ENCODE measurements at regions not wholly inside any gene's neighbourhood (a gene's known extent, or its start where the extent isn't known, plus 50 kb on each side); places are given as distances from the start of the nearest gene placed in this dataset.
"Not testable (repeated sequence)": the region's sequence is repeated elsewhere in the genome, so short reads cannot be mapped to it uniquely, and the experiment has no call there.

DNA sequence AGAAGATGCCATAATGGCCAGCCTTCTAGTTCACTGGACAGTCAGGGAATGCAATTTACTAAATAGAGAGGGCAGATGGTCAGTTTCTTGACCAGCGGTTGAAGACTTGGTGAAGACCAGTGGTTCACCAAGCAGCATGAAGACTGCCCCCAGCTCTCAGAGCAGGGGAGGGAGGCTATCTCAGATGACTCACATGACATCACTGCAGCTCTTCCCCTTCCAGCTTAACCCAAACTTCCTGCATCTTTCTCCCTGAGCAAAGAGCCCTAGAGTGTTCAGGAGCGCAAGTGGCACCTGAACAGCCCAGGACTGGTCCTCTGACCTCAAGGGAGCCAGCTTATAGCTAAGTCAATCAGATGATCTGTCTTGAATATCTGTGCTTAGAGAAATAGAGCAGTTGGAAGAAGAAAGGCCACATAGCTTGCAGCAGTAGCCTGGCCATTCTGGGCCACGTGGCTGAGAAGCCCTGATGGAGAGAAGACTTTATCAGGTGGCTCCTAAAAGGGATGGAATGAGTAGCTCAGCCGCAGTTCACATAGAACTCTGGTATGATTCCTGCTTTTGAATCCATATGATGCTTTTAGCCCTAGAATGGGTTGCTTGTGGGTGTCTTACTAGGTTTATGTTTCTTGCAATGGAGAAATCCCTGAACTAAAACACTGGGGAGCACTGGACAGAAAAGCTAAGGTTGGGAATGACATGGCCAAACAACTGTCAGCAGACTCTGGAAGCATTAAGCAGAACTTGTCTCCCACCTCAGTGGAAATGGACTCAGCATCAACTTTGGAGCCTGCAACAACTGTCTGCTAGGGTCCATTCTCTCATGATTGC is 392.1 kb upstream of the CCL2 start:
- no peak for DNase-seq

DNA sequence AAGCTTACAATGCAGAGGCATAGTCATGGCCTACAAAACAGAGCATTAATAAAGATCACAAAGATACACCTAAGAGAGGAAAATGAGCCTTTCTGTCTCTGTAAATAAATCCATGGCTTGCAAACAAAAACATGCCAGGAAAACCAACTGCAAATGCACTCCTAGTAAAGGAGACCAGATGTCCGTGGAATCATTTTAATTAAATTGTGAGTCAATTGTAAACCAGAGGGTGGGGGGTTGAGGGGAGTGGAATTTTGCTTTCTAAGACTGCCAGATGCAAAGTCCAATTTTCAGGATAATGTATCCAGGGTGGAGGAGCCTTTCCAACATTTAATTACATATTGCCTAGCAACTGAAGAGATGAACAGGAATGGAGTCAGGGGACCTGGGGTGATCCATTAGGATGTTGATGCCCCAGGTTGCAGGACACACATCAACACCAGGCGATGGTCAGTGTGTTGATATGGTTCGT is 390.3 kb upstream of the CCL2 start:
- DNase-seq = no peak

DNA sequence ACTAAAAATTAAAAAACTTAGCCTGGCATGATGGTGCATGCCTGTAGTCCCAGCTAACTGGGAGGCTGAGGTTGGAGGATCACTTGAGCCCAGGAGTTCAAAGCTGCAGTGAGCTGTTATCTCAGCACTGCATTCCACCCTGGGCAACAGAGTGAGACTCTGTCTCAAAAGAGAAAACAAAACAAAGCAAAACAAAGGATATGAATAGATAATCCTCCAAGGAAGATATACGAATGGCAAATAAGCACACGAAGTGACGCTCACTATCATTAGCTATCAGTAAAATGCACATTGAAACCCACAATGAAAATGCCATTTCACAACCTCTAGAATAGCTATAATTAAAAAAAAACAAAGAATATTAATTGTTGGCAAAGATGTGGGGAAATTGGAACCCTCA is 386.2 kb upstream of the CCL2 start:
- DNase-seq = no peak

DNA sequence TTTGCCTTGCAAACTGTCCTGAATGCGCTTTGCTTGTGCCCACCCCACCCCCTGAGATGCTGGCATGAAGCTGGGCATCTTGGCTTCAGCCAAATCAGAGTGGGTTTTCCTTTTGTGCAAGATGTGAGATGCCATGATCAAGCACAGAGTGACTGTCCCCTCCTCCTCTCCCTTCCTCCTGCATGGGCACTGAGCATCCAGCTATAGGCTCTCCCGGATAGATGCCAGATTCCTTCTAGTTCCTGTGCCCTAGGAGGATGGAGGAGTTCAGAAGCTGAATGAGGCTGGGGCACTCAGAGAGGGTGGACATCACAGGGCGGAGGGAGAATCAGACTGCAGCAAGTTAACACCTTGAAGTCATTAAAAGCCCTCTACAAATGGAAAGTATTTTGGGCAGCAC is 384.1 kb upstream of the CCL2 start:
- no peak for DNase-seq

DNA sequence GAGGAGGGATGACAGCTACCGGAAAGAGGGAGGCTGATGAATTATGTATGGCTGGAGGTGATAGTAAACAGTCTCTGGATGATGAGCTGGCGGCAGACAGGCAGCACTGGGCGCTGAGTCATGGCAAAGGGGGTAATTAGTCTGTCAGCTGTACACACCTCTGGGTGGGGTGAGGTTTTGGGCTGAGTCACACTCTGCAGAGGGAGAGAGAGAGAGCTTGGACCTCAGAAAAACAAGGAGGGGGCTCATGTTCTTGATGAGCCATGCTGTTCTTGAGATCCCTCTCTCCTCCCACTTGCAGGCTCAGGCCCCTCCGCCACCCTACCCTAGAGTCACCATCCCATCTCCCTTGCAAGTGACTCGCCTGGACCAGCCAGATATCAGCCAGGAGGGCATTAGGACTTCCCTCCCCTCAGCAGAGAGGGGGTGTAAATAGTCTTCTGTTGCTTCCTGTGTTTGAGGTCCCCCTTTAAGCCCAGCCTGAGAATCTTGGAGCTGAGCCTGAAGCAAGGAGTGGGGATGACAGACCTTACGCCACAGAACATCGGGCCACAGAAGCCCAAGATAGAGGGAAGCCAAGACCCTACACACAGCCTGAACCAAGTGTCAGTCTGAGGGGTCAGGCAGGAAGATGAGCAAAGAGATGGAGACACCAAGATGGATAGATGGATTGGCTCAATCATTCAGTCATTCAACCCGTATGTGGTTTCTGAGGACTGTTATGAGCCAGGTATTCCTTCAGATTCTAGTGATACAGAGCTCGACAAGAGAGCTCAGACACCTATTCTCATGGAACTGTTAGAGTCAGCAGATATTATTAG is 383.2 kb upstream of the CCL2 start:
- DNase-seq = no peak

DNA sequence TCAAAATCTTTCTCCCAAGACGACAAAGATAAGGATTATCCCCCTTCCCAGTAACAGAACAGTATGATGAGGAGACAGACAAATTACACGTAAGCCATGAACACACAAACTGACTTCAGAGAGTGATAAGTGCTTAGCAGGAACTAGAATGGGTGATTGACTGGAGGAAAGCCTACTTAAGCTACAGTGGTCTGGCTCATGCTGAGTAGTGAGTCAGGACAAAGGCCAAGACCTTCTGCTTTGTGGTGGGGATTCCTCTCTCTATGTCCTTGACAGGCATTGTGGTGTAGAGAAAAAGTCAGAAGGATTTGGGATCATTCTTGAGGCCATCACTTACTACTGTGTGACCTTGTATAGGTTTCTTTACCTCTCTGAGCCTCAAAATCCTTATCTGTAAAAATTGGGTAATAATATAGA is 381.9 kb upstream of the CCL2 start:
- no peak for DNase-seq

DNA sequence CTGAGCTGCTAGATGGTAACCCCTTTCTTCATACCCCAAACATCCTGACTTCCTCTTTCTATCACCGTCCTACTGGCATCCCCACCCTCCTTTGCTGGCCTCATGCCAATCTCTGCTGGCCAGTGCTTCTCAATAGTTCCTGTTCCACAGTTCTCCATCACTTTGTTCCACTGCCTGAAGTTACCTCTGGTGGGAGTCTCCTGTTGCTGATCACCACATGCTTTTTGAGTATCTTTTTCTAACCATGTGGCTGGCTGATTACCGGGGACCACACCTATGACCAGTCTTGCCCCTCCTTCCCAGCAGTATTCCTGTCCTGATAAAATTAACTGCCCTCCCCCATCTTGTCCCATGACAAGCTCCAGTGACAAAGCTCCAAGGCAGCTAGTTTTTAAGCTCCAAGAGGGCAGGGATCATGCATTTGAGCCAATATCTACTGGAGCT is 380.4 kb upstream of the CCL2 start:
- no peak for DNase-seq

DNA sequence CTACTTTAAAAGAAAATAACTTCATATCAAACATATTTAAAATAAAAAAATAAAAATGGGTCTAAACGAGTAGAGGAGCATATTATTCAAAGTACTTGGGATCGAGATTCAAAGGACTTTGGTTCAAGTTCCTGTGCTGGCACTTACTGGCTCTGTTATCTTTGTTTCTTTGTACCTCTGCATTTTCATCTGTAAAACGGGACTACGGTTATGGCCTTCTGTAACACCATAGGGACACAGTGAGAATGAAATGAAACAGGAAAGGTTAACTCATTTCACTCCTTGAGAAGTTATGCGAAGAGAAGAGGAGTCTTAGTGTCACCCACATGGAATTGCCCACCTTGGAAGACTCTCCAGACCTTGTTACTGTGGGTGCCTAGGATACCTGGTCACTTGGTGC is 379.1 kb upstream of the CCL2 start:
- DNase-seq = no peak

DNA sequence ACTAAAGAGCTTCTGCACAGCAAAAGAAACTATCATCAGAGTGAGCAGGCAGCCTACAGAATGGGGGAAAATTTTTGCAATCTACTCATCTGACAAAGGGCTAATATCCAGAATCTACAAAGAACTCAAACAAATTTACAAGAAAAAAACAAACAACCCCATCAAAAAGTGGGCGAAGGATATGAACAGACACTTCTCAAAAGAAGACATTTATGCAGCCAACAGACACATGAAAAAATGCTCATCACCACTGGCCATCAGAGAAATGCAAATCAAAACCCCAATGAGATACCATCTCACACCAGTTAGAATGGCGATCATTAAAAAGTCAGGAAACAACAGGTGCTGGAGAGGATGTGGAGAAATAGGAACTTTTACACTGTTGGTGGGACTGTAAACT is 372.8 kb upstream of the CCL2 start:
- not testable (repeated sequence) for DNase-seq

DNA sequence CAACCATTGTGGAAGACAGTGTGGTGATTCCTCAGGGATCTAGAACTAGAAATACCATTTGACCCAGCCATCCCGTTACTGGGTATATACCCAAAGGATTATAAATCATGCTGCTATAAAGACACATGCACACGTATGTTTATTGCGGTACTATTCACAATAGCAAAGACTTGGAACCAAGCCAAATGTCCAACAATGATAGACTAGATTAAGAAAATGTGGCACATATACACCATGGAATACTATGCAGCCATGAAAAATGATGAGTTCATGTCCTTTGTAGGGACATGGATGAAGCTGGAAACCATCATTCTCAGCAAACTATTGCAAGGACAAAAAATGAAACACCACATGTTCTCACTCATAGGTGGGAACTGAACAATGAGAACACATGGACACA is 372.4 kb upstream of the CCL2 start:
- DNase-seq = not testable (repeated sequence)

DNA sequence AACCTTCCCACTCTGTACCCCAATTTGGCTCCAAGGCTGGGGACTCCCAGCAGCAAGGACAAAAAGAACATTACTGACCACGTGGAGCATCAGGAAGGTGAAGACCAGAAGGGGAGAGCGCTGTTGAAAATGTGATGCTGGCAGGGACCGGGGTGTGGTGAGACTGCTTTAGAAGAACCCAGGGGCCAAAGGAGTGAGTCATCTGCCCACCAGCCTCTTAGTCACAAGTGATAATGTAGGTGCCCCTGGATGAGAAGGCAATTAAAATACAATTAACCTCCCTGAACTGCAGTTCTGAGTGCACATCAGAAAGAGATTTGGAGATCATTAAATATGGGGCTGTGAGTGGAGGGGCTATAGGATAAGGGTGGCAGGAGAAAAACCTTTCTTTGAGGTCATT is 366.6 kb upstream of the CCL2 start:
- no peak for DNase-seq

DNA sequence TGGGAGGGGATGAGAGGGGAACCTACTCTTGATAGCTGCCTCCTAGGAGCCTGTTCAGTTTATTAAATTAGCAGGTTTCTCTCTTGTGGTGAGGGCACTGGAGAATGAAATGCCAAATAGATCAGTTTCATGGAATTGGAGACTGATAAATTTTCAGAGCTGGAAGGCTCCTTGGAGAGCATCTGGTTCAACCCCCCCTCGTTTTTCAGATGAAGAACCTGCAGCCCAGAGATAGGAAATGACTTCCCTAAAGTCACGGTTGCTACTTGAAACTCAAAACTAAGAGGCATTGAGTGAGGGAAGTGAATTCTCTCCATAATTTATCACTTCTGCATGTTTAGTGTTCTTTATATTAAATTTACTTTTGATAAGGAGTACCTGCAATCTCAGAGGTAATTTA is 366.0 kb upstream of the CCL2 start:
- no peak for DNase-seq

DNA sequence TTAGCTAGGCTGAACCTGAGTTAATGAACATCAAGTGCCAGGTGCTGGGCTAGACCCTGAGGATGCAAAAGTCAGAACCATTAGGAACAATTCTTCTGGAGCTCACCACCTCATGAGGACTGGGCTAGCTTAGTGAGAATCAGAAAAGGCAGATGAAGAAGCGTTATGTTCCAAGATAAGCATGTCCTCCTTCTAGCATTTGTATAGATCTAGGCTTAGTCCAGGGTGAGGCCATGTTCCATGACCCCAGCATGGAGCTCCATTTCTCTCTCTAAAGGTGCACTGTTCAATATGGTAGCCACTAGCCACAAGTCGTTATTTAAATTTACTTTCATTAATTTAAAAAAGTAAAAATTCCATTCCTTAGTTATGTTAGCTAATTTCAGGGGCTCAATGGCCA is 365.3 kb upstream of the CCL2 start:
- DNase-seq = no peak

DNA sequence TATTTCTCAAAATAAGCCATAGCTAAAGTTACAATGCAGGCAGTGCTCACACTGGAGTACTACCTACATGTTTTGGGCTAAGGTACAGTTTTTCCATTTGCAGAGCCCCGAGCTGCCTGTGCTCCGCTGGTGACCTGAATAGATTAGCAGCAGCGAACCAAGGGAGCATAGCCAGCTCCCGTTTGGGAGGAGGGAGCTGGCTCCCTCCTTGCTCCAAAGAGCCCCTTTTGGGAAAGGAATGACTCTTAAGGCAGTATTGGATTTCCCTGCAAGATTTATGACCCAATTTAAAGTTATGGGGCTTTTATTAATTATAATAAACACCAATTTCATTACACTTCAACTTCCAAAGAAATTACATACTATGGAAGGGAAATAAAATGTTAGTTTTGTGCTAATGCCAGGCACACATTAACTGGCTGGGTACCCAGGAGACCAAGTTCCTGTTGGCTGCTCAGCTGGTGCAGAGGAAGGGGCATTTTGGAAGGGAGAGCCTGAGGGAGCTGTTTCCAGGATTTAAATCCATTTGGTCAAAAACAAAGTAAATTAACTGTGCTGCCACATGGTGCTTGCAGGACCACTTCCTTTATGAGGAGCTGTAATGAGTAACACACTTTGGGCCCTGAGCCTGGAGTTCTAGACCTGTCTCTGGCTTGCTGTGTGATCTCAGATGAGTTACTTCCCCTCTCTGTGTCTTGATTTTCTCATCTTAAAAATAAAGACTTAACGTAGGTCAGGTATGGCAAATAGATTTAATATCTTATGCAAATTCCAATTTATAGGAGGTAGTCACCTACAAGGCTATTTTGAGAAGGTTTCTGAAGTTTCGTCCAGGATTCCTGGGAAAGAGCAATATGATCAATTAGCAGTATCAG is 362.1 kb upstream of the CCL2 start:
- DNase-seq = no peak

DNA sequence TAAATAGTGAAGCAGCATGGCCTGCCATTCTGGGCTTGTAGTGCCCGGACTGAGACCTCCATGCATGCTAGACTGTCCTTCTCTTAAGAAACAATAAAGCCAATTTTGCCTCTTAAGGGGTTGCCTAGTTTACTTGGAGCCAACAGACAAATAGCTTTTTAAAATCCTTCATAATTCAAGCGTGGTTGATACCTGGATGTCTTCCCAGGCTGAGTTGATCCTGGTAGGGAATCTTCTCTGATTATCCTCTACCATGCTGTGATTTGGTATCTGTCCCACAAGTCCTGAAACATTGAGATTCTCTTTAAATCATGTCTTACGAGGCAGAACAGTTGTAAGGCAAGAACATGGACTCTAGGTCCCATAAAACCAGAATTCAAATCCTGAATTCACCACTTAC is 359.6 kb upstream of the CCL2 start:
- DNase-seq = no peak

DNA sequence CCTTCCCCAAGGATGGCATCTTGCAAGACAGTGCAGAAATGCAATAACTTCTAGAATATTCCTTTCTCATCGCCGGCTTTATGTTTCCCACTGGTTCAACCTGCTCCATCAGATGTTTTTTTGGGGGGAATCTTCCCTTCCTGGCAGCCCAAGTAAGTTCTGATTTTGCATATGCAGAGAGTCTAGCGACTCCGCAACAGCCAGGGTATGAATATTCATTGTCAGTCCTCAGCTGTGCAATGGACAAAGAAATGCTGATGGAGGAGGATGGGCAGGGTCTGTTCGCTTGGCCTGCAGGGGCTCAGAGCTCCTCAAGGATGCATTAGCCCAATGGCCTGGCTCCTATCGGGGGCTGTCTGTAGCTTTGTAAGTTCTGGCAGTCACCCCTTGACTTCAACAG is 358.8 kb upstream of the CCL2 start:
- DNase-seq = no peak

DNA sequence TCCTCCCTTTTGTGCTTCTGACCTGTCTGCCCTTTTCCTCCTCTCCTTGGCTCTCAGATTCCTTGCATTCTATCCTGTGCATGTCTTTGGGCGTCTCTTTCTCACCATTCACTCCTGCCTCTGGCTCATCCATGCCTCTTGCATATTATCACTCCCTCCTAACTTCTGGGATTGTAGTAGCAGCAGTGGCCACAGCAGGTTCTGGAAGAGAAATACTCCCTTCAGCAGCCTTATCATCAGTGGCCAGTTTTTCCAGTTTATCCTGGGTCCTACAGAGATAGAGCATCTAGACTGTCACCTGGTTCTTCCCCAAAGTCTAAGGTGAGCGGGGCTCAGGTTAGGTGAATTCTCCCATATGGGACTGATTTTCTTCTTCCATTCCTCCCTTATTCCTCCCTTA is 354.0 kb upstream of the CCL2 start:
- DNase-seq = no peak

DNA sequence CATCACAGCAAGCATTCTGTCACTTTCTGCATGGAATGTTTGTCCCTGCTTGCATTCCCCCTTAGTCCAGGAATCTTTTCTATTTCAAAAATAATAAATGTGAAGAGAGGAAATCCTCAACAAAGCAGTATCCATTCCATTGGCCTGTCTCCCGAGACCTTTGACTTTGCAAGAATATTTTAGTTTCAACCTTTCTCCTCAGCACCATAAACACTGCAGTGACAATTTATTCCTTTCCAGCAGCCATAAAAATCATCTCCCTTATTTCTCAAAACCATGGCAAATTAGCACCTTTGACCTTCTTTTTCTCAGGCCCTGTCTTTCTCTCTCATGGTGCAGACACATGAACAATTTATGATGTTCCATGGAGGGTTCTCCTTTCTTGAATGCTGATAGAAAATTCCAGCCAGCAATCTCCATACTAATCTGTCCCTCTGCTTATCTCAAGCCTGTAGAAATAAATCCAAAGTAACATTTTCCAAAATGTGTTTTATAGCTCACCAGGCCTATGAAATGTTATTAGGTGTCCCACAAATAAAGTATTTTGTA is 352.1 kb upstream of the CCL2 start:
- no peak for DNase-seq

DNA sequence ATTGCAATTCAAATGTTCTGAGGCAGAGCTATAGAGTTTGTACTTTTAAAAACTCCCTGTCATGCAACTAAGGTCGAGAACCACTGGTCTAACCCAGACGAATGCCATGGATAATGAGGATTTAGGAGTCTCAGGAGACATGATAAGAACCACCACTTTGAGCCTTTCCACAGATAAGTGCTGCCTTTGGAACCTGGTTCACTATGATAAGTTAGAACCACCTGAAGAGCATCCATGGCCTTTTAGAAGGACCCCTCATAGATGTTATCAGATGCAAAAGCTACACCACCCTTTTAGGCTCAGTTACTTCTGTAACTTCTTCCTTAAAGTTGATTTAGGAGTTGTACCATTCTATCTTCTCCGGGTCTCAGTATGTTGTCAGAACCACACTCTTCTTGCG is 350.6 kb upstream of the CCL2 start:
- no peak for DNase-seq

DNA sequence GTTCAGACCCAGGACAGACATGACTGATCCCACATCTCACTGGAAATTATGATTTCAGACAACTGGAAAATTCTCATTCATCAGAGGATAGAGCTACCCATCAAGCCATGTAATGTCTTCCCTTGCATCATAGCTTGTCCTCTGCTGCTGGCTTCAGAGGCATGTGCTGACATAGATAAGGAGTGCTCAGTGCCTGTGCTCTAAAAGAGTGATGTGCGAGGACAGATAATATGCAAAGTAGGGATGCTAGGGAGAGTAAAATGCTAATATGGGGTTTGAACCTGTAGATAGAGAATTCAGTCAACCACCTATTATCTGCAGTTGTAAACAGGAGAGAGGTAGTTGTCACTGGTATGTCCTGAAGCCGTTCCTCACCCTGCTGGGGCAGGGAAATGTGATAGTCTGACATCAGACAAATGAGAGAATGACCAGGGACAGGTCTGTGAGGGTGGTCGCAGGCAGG is 349.7 kb upstream of the CCL2 start:
- no peak for DNase-seq

DNA sequence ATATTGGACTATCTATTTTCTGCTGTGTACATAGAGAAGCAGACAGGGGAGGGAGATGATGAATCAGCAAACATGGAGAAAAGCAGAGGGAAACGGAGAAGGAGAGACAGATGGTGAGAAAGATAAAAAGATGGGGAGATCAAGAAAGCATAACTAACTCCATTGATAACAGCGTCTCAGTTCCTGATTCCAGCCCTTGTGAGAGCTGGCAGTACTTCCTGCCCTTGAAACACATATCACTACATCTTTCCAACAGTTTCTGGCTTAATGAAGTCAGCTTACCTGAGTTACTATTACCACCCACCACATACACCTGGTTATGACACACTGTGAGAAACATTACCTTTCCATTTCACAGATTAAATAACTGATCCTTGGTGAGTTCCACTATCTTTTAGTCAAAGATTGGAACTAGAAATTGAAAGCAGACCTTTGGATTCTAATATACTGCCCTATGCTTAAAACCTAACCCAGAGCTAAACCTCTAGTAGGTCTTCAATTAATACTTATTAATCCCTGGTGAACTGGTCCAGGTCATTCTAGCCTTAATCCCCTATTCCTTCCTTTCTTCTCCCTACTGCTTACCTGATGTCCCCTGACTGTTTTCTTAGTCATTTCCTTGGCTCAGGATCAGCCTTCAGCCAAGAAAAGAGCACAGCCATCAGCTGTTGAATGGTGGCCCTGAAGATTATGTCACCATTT is 346.6 kb upstream of the CCL2 start:
- no peak for DNase-seq
